ENCODE measurements at regions not wholly inside any gene's neighbourhood (a gene's known extent, or its start where the extent isn't known, plus 50 kb on each side); places are given as distances from the start of the nearest gene placed in this dataset.

DNA sequence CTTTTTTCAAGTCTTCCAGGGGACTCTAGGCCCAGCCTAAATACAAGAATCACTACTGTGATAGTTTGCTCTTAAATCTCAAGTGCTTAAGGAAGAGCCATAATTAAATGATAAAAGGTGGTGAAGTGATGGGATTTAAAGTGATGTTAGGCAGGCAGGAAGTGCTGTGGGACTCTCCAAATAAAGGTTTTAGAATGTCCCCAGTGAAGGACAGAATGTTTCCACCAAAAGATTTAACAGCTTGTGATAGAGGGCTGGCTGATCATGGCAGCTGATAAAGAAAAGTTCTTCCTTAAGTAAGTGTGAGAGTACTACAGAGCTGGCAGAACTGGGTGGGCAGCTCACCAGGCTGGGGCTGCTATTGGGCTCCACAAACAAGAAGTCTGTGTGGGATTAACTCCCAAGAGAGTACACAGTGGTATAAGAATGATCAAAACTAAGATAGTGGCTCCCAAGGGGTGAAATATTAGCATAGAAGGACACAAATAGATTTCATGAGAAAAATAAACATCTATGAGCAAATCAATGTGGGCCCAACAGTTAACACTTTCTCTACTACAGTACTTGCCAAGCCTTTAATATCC lies 637.2 kb upstream of the CPEB2 start:
- H3K18ac ChIP-seq (ENCODE audit: low read length), result no peak overlapping the region
- no peak overlapping the region for H2BK5ac ChIP-seq (ENCODE audit: low read depth, low read length, poor library complexity)
- no peak overlapping the region for H3K23ac ChIP-seq (ENCODE audit: low read length)
- no peaks in the 10 kb centered on the region for H3K79me2 ChIP-seq (ENCODE audit: control insufficient read depth, insufficient read depth, low read length, poor library complexity)
- no peak overlapping the region for H3K27ac ChIP-seq (ENCODE audit: low read depth, low read length)
- H3K14ac ChIP-seq (ENCODE audit: low read length), result no peak overlapping the region
- DNase-seq, result no peak
- H3K4ac ChIP-seq (ENCODE audit: low read depth, low read length), result no peak overlapping the region
- H4K12ac ChIP-seq (ENCODE audit: low read depth, low read length), result no peak overlapping the region
- H2AK5ac ChIP-seq (ENCODE audit: low read length), result no peak overlapping the region
- no peak overlapping the region for H3K4me2 ChIP-seq (ENCODE audit: low read length)
- no peak overlapping the region for H4K8ac ChIP-seq (ENCODE audit: low read depth, low read length)
- no peaks in the 10 kb centered on the region for H3K27me3 ChIP-seq (ENCODE audit: insufficient read depth, low read length)
- no peak overlapping the region for H2BK120ac ChIP-seq (ENCODE audit: insufficient read depth, low read length, poor library complexity)
- H2BK12ac ChIP-seq (ENCODE audit: low read length), result no peak overlapping the region
- no peaks in the 10 kb centered on the region for H3K4me1 ChIP-seq (ENCODE audit: control insufficient read depth in 1 of 2, insufficient read depth in 2 of 2, low read length in 2 of 2)
- H3K9ac ChIP-seq (ENCODE audit: low read length), result no peak overlapping the region
- no peak overlapping the region for H3K4me3 ChIP-seq (ENCODE audit: low read depth, low read length)
- no peaks in the 10 kb centered on the region for H3K36me3 ChIP-seq (ENCODE audit: control insufficient read depth in 1 of 2, insufficient read depth in 2 of 2, low read length in 2 of 2)
- no peak overlapping the region for H4K91ac ChIP-seq (ENCODE audit: low read depth, low read length)
- no peaks in the 10 kb centered on the region for H3K9me3 ChIP-seq (ENCODE audit: insufficient read depth, low read depth, low read length)
- no peak overlapping the region for H2AFZ ChIP-seq (ENCODE audit: insufficient read depth, low read length, poor library complexity)
- no peaks in the 10 kb centered on the region for H3K79me1 ChIP-seq (ENCODE audit: low read length)

DNA sequence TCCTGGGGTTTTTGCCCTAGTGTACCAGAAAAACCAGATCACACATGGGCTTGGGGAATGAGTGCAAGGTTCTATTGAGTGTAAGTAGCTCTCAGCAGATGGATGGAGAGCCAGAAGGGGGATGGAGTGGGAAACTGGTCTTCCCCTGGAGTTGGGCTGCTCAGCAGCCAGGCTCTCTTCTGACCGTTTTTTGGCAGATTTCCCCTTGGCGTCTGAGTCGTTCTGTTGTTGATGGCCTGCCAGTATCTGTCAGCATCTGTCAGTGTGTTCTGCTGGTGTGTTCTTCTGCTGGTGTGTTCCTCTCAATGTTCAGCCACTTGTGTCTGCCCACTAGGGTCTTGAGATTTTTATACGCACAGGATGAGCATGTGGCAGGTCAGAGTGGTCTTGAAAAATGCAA lies 633.9 kb upstream of the CPEB2 start:
- Histone ChIP-seq H3K4me3 (ENCODE audit: low read depth, low read length) (no peak overlapping the region), H3K9ac (ENCODE audit: low read length) (no peak overlapping the region), H3K27ac (ENCODE audit: low read depth, low read length) (no peak overlapping the region), H3K27me3 (ENCODE audit: insufficient read depth, low read length) (no peaks in the 10 kb centered on the region), H3K14ac (ENCODE audit: low read length) (no peak overlapping the region), H2AK5ac (ENCODE audit: low read length) (no peak overlapping the region), H3K4ac (ENCODE audit: low read depth, low read length) (no peak overlapping the region), H3K18ac (ENCODE audit: low read length) (no peak overlapping the region), H3K23ac (ENCODE audit: low read length) (no peak overlapping the region), H2BK5ac (ENCODE audit: low read depth, low read length, poor library complexity) (no peak overlapping the region), H3K9me3 (ENCODE audit: insufficient read depth, low read depth, low read length) (no peaks in the 10 kb centered on the region), H4K12ac (ENCODE audit: low read depth, low read length) (no peak overlapping the region), H3K79me2 (ENCODE audit: control insufficient read depth, insufficient read depth, low read length, poor library complexity) (no peaks in the 10 kb centered on the region), H3K4me1 (ENCODE audit: control insufficient read depth in 1 of 2, insufficient read depth in 2 of 2, low read length in 2 of 2) (no peaks in the 10 kb centered on the region), H4K8ac (ENCODE audit: low read depth, low read length) (no peak overlapping the region), H2AFZ (ENCODE audit: insufficient read depth, low read length, poor library complexity) (no peak overlapping the region), H3K79me1 (ENCODE audit: low read length) (no peaks in the 10 kb centered on the region), H3K4me2 (ENCODE audit: low read length) (no peak overlapping the region), H3K36me3 (ENCODE audit: control insufficient read depth in 1 of 2, insufficient read depth in 2 of 2, low read length in 2 of 2) (no peaks in the 10 kb centered on the region), H4K91ac (ENCODE audit: low read depth, low read length) (no peak overlapping the region), H2BK12ac (ENCODE audit: low read length) (no peak overlapping the region), H2BK120ac (ENCODE audit: insufficient read depth, low read length, poor library complexity) (no peak overlapping the region)
- no peak for DNase-seq
- WGBS (ENCODE audit: extremely low coverage, insufficient coverage, insufficient read length), result no CpG with 5 or more reads among the region's 4 CpGs

DNA sequence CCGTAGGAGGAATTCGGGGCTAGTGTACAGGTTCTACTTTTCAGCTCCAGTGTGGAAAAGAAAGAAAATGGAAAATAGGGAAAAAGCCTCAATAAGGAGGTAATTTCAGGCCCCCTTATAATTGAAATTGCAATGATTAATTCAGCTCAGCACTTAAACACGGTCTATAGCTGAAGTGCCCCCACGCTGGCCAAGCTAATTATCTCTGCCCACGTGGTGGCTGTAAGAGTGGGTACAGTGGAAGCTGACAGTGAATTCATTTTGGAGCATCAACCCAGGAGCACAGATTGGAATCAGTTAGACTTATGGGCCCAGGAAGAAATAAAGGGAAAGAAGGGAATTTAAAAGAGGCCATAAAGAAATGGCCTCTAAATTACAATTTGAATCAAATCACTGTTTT lies 631.1 kb upstream of the CPEB2 start:
- Histone ChIP-seq H2BK12ac (ENCODE audit: low read length) (no peak overlapping the region), H4K12ac (ENCODE audit: low read depth, low read length) (no peak overlapping the region), H3K4me2 (ENCODE audit: low read length) (no peak overlapping the region), H3K36me3 (ENCODE audit: control insufficient read depth in 1 of 2, insufficient read depth in 2 of 2, low read length in 2 of 2) (no peaks in the 10 kb centered on the region), H3K18ac (ENCODE audit: low read length) (no peak overlapping the region), H2BK5ac (ENCODE audit: low read depth, low read length, poor library complexity) (no peak overlapping the region), H3K4me1 (ENCODE audit: control insufficient read depth in 1 of 2, insufficient read depth in 2 of 2, low read length in 2 of 2) (no peaks in the 10 kb centered on the region), H2AFZ (ENCODE audit: insufficient read depth, low read length, poor library complexity) (no peak overlapping the region), H2AK5ac (ENCODE audit: low read length) (no peak overlapping the region), H3K27ac (ENCODE audit: low read depth, low read length) (no peak overlapping the region), H3K23ac (ENCODE audit: low read length) (no peak overlapping the region), H3K9ac (ENCODE audit: low read length) (no peak overlapping the region), H3K27me3 (ENCODE audit: insufficient read depth, low read length) (no peaks in the 10 kb centered on the region), H2BK120ac (ENCODE audit: insufficient read depth, low read length, poor library complexity) (no peak overlapping the region), H3K9me3 (ENCODE audit: insufficient read depth, low read depth, low read length) (no peaks in the 10 kb centered on the region), H3K79me2 (ENCODE audit: control insufficient read depth, insufficient read depth, low read length, poor library complexity) (no peaks in the 10 kb centered on the region), H3K14ac (ENCODE audit: low read length) (no peak overlapping the region), H4K91ac (ENCODE audit: low read depth, low read length) (no peak overlapping the region), H3K79me1 (ENCODE audit: low read length) (no peaks in the 10 kb centered on the region), H4K8ac (ENCODE audit: low read depth, low read length) (no peak overlapping the region), H3K4ac (ENCODE audit: low read depth, low read length) (no peak overlapping the region), H3K4me3 (ENCODE audit: low read depth, low read length) (no peak overlapping the region)
- DNase-seq, result no peak
- WGBS (ENCODE audit: extremely low coverage, insufficient coverage, insufficient read length), result no CpG with 5 or more reads among the region's 5 CpGs

DNA sequence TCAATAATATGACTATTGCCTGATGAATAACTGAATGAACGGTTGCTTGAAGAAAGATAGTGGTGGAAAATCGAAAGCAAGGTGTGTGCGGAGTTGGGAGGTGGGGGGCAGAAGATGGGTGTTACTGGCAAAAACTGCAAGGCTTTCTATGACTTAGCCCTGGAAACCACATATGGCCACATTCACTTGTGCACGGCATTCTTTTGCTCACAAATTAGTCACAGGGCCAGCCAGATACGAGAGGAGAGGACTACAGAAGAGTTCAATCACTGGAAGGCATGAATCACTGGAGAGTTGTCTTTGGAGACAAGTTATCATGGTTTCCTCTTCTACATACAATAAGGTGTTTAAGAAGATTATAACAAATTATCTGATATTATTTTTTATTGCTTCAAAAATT lies 626.5 kb upstream of the CPEB2 start:
- Histone ChIP-seq H2BK5ac (ENCODE audit: low read depth, low read length, poor library complexity) (no peak overlapping the region), H3K23ac (ENCODE audit: low read length) (no peak overlapping the region), H3K14ac (ENCODE audit: low read length) (no peak overlapping the region), H2AK5ac (ENCODE audit: low read length) (no peak overlapping the region), H3K9me3 (ENCODE audit: insufficient read depth, low read depth, low read length) (no peaks in the 10 kb centered on the region), H3K4me1 (ENCODE audit: control insufficient read depth in 1 of 2, insufficient read depth in 2 of 2, low read length in 2 of 2) (no peaks in the 10 kb centered on the region), H3K36me3 (ENCODE audit: control insufficient read depth in 1 of 2, insufficient read depth in 2 of 2, low read length in 2 of 2) (no peaks in the 10 kb centered on the region), H3K27ac (ENCODE audit: low read depth, low read length) (no peak overlapping the region), H3K27me3 (ENCODE audit: insufficient read depth, low read length) (no peaks in the 10 kb centered on the region), H3K4me2 (ENCODE audit: low read length) (no peak overlapping the region), H3K9ac (ENCODE audit: low read length) (no peak overlapping the region), H3K79me2 (ENCODE audit: control insufficient read depth, insufficient read depth, low read length, poor library complexity) (no peaks in the 10 kb centered on the region), H4K8ac (ENCODE audit: low read depth, low read length) (no peak overlapping the region), H2BK120ac (ENCODE audit: insufficient read depth, low read length, poor library complexity) (no peak overlapping the region), H4K91ac (ENCODE audit: low read depth, low read length) (no peak overlapping the region), H3K18ac (ENCODE audit: low read length) (no peak overlapping the region), H3K4me3 (ENCODE audit: low read depth, low read length) (no peak overlapping the region), H2BK12ac (ENCODE audit: low read length) (no peak overlapping the region), H2AFZ (ENCODE audit: insufficient read depth, low read length, poor library complexity) (no peak overlapping the region), H3K79me1 (ENCODE audit: low read length) (no peaks in the 10 kb centered on the region), H3K4ac (ENCODE audit: low read depth, low read length) (no peak overlapping the region), H4K12ac (ENCODE audit: low read depth, low read length) (no peak overlapping the region)
- DNase-seq, result no peak
- WGBS (ENCODE audit: extremely low coverage, insufficient coverage, insufficient read length), result 100% methylated on average over 2 of the region's 5 CpGs

Data from trophoblast cell (in vitro differentiated cells and primary cell).